ENCODE measurements at regions not wholly inside any gene's neighbourhood (a gene's known extent, or its start where the extent isn't known, plus 50 kb on each side); places are given as distances from the start of the nearest gene placed in this dataset.

DNA sequence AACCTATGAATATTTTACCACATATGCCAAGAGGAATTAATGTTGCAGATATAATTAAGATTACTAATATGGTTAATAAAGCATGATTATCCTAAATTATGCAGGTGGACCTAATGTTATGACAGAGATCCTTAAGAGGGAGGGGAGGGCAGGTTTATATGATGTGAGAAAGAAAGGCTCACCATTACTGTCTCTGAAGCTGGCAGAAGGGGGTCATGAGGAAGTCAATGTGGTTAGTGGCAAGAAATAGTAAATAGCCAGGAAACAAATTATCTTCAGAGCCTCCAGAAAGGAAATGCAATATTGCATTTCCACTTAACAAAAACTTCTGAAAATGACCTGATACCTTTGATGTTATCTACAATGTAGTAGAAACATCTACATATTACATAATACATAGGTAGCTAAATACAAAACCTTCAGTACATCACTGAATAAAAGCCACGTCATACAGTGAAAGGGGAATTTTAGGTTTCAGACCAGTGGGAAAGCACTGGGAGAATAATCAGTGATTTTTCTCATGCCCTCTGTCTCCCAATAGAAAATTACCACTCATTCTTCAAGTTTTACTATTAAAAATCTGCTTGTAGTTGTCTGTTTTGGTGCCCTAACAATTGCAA lies 609.2 kb downstream of the SPOCK3 start:
- no peaks in the 10 kb centered on the region for H3K27me3 ChIP-seq (ENCODE audit: low read depth)
- H3K36me3 ChIP-seq: no peaks in the 10 kb centered on the region
- H3K27ac ChIP-seq (replicated peaks): no peak overlapping the region
- no peak for DNase-seq
- TF ChIP-seq, protein P1, sequence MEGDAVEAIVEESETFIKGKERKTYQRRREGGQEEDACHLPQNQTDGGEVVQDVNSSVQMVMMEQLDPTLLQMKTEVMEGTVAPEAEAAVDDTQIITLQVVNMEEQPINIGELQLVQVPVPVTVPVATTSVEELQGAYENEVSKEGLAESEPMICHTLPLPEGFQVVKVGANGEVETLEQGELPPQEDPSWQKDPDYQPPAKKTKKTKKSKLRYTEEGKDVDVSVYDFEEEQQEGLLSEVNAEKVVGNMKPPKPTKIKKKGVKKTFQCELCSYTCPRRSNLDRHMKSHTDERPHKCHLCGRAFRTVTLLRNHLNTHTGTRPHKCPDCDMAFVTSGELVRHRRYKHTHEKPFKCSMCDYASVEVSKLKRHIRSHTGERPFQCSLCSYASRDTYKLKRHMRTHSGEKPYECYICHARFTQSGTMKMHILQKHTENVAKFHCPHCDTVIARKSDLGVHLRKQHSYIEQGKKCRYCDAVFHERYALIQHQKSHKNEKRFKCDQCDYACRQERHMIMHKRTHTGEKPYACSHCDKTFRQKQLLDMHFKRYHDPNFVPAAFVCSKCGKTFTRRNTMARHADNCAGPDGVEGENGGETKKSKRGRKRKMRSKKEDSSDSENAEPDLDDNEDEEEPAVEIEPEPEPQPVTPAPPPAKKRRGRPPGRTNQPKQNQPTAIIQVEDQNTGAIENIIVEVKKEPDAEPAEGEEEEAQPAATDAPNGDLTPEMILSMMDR (IDR thresholded peaks at IDR 0.05; ENCODE audit: borderline replicate concordance): no peak
- H3K9me3 ChIP-seq (replicated peaks): no peaks in the 10 kb centered on the region
- no peaks in the 10 kb centered on the region for H3K4me1 ChIP-seq
- intact Hi-C loops (cut with micrococcal nuclease): no loop called here
- H3K4me3 ChIP-seq: no peak overlapping the region

- no peaks in the 10 kb centered on the region for H3K27me3 ChIP-seq (ENCODE audit: low read depth)
- no peaks in the 10 kb centered on the region for H3K4me1 ChIP-seq
- no peak overlapping the region for H3K4me3 ChIP-seq
- no peak for DNase-seq
- no peaks in the 10 kb centered on the region for H3K9me3 ChIP-seq (replicated peaks)
- TF ChIP-seq, protein P1 (IDR thresholded peaks at IDR 0.05; ENCODE audit: borderline replicate concordance): no peak
- no peaks in the 10 kb centered on the region for H3K36me3 ChIP-seq
- intact Hi-C loops (cut with micrococcal nuclease): no loop called here
- no peak overlapping the region for H3K27ac ChIP-seq (replicated peaks)
These were observed 605.8 kb downstream of the SPOCK3 start for GRCh38 chr4:166628454-166628853.

- TF ChIP-seq, protein P1 (IDR thresholded peaks at IDR 0.05; ENCODE audit: borderline replicate concordance): no peak
- Histone ChIP-seq H3K36me3 (no peaks in the 10 kb centered on the region), H3K27ac (replicated peaks) (no peak overlapping the region), H3K4me1 (no peaks in the 10 kb centered on the region), H3K4me3 (no peak overlapping the region), H3K27me3 (ENCODE audit: low read depth) (no peaks in the 10 kb centered on the region), H3K9me3 (replicated peaks) (peaks cover 36% of the 10 kb centered on the region)
- intact Hi-C loops (cut with micrococcal nuclease): no loop called here
- no peak for DNase-seq
These were observed 598.9 kb downstream of the SPOCK3 start for GRCh38 chr4:166635367-166635766.

- H3K27ac ChIP-seq (replicated peaks): no peak overlapping the region
- H3K27me3 ChIP-seq (ENCODE audit: low read depth): no peaks in the 10 kb centered on the region
- no peaks in the 10 kb centered on the region for H3K36me3 ChIP-seq
- TF ChIP-seq, protein P1 (IDR thresholded peaks at IDR 0.05; ENCODE audit: borderline replicate concordance): no peak
- H3K9me3 ChIP-seq (replicated peaks): peaks cover 36% of the 10 kb centered on the region
- H3K4me1 ChIP-seq: no peaks in the 10 kb centered on the region
- H3K4me3 ChIP-seq: no peak overlapping the region
- DNase-seq: no peak
- intact Hi-C loops (cut with micrococcal nuclease): no loop called here
These were observed 596.5 kb downstream of the SPOCK3 start for GRCh38 chr4:166637816-166638215.

GRCh38 chr4:166655231-166655630 lies 579.1 kb downstream of the SPOCK3 start:
- no peak for DNase-seq
- H3K27ac ChIP-seq (replicated peaks): no peak overlapping the region
- TF ChIP-seq, protein P1 (IDR thresholded peaks at IDR 0.05; ENCODE audit: borderline replicate concordance): no peak
- H3K27me3 ChIP-seq (ENCODE audit: low read depth): no peaks in the 10 kb centered on the region
- H3K9me3 ChIP-seq (replicated peaks): no peaks in the 10 kb centered on the region
- intact Hi-C loops (cut with micrococcal nuclease): no loop called here
- H3K36me3 ChIP-seq: no peaks in the 10 kb centered on the region
- no peaks in the 10 kb centered on the region for H3K4me1 ChIP-seq
- no peak overlapping the region for H3K4me3 ChIP-seq
